ENCODE measurements at regions not wholly inside any gene's neighbourhood (a gene's known extent, or its start where the extent isn't known, plus 50 kb on each side); places are given as distances from the start of the nearest gene placed in this dataset.
"Not testable (repeated sequence)": the region's sequence is repeated elsewhere in the genome, so short reads cannot be mapped to it uniquely, and the experiment has no call there.

GRCh38 chrX:65058626-65059025 lies 82.4 kb upstream of the ZC4H2 start:
- TF ChIP-seq EZH2 (IDR thresholded peaks at IDR 0.05); POLR2AphosphoS5 (IDR thresholded peaks at IDR 0.05; ENCODE audit: borderline replicate concordance, low read depth, low read length): not testable (repeated sequence)

Data from SK-N-MC (cell line).